ENCODE measurements at regions not wholly inside any gene's neighbourhood (a gene's known extent, or its start where the extent isn't known, plus 50 kb on each side); places are given as distances from the start of the nearest gene placed in this dataset.
"Not testable (repeated sequence)": the region's sequence is repeated elsewhere in the genome, so short reads cannot be mapped to it uniquely, and the experiment has no call there.

GRCh38 chr7:28318101-28318762 is 94.1 kb upstream of the CREB5 start:
- Histone ChIP-seq H3K27ac (ENCODE audit: low read depth, low read length) (no peak overlapping the region), H3K9ac (ENCODE audit: low read depth in 1 of 3, low read length in 3 of 3) (no peak overlapping the region), H3K27me3 (ENCODE audit: control insufficient read depth in 3 of 3, insufficient read depth in 3 of 3, low read length in 3 of 3) (peaks cover 7 to 27% (median 12%) of the 10 kb centered on the region in 3 donors), H3K4me3 (ENCODE audit: low read length in 3 of 3) (no peak overlapping the region), H3K4me1 (ENCODE audit: control insufficient read depth in 3 of 3, insufficient read depth in 3 of 3, low read length in 3 of 3) (peaks cover 0 to 7% (median 0%) of the 10 kb centered on the region in 3 donors), H3K9me3 (ENCODE audit: control insufficient read depth in 3 of 3, low read length in 3 of 3) (no peaks in the 10 kb centered on the region), H3K36me3 (ENCODE audit: control insufficient read depth in 3 of 3, insufficient read depth in 3 of 3, low read length in 3 of 3) (no peaks in the 10 kb centered on the region)

GRCh38 chr7:28323833-28324232 is 88.5 kb upstream of the CREB5 start:
- Histone ChIP-seq H3K27ac (ENCODE audit: low read depth, low read length) (no peak overlapping the region), H3K36me3 (ENCODE audit: control insufficient read depth in 3 of 3, insufficient read depth in 3 of 3, low read length in 3 of 3) (no peaks in the 10 kb centered on the region), H3K9ac (ENCODE audit: low read depth in 1 of 3, low read length in 3 of 3) (no peak overlapping the region), H3K9me3 (ENCODE audit: control insufficient read depth in 3 of 3, low read length in 3 of 3) (no peaks in the 10 kb centered on the region), H3K27me3 (ENCODE audit: control insufficient read depth in 3 of 3, insufficient read depth in 3 of 3, low read length in 3 of 3) (no peaks in the 10 kb centered on the region), H3K4me1 (ENCODE audit: control insufficient read depth in 3 of 3, insufficient read depth in 3 of 3, low read length in 3 of 3) (no peaks in the 10 kb centered on the region), H3K4me3 (ENCODE audit: low read length in 3 of 3) (no peak overlapping the region)

- Histone ChIP-seq H3K4me3 (ENCODE audit: low read length in 3 of 3) (no peak overlapping the region), H3K9ac (ENCODE audit: low read depth in 1 of 3, low read length in 3 of 3) (no peak overlapping the region), H3K9me3 (ENCODE audit: control insufficient read depth in 3 of 3, low read length in 3 of 3) (no peaks in the 10 kb centered on the region), H3K4me1 (ENCODE audit: control insufficient read depth in 3 of 3, insufficient read depth in 3 of 3, low read length in 3 of 3) (no peaks in the 10 kb centered on the region), H3K36me3 (ENCODE audit: control insufficient read depth in 3 of 3, insufficient read depth in 3 of 3, low read length in 3 of 3) (no peaks in the 10 kb centered on the region), H3K27ac (ENCODE audit: low read depth, low read length) (no peak overlapping the region), H3K27me3 (ENCODE audit: control insufficient read depth in 3 of 3, insufficient read depth in 3 of 3, low read length in 3 of 3) (no peaks in the 10 kb centered on the region)
Observed at GRCh38 chr7:28328146-28328545, 84.2 kb upstream of the CREB5 start.

- no peak overlapping the region for H3K27ac ChIP-seq (ENCODE audit: low read depth, low read length)
Observed at GRCh38 chr7:28328822-28329660, 83.3 kb upstream of the CREB5 start.

GRCh38 chr7:28329661-28330363 is 82.5 kb upstream of the CREB5 start:
- no peaks in the 10 kb centered on the region for H3K4me1 ChIP-seq (ENCODE audit: control insufficient read depth in 3 of 3, insufficient read depth in 3 of 3, low read length in 3 of 3)
- no peak overlapping the region for H3K9ac ChIP-seq (ENCODE audit: low read depth in 1 of 3, low read length in 3 of 3)
- H3K27me3 ChIP-seq (ENCODE audit: control insufficient read depth in 3 of 3, insufficient read depth in 3 of 3, low read length in 3 of 3): no peaks in the 10 kb centered on the region
- H3K27ac ChIP-seq (ENCODE audit: low read depth, low read length): no peak overlapping the region
- no peak overlapping the region for H3K4me3 ChIP-seq (ENCODE audit: low read length in 3 of 3)
- no peaks in the 10 kb centered on the region for H3K9me3 ChIP-seq (ENCODE audit: control insufficient read depth in 3 of 3, low read length in 3 of 3)
- no peaks in the 10 kb centered on the region for H3K36me3 ChIP-seq (ENCODE audit: control insufficient read depth in 3 of 3, insufficient read depth in 3 of 3, low read length in 3 of 3)

More at GRCh38 chr7:28328822-28329660, 83.3 kb upstream of the CREB5 start:
- no peak overlapping the region for H3K4me3 ChIP-seq (ENCODE audit: low read length in 3 of 3)
- no peak overlapping the region for H3K9ac ChIP-seq (ENCODE audit: low read depth in 1 of 3, low read length in 3 of 3)
- H3K36me3 ChIP-seq (ENCODE audit: control insufficient read depth in 3 of 3, insufficient read depth in 3 of 3, low read length in 3 of 3): no peaks in the 10 kb centered on the region
- no peaks in the 10 kb centered on the region for H3K4me1 ChIP-seq (ENCODE audit: control insufficient read depth in 3 of 3, insufficient read depth in 3 of 3, low read length in 3 of 3)
- H3K27me3 ChIP-seq (ENCODE audit: control insufficient read depth in 3 of 3, insufficient read depth in 3 of 3, low read length in 3 of 3): no peaks in the 10 kb centered on the region
- no peaks in the 10 kb centered on the region for H3K9me3 ChIP-seq (ENCODE audit: control insufficient read depth in 3 of 3, low read length in 3 of 3)

GRCh38 chr7:28330384-28331070 is 81.8 kb upstream of the CREB5 start:
- H3K4me1 ChIP-seq (ENCODE audit: control insufficient read depth in 3 of 3, insufficient read depth in 3 of 3, low read length in 3 of 3): no peaks in the 10 kb centered on the region
- no peaks in the 10 kb centered on the region for H3K9me3 ChIP-seq (ENCODE audit: control insufficient read depth in 3 of 3, low read length in 3 of 3)
- H3K27ac ChIP-seq (ENCODE audit: low read depth, low read length): no peak overlapping the region
- no peaks in the 10 kb centered on the region for H3K36me3 ChIP-seq (ENCODE audit: control insufficient read depth in 3 of 3, insufficient read depth in 3 of 3, low read length in 3 of 3)
- no peaks in the 10 kb centered on the region for H3K27me3 ChIP-seq (ENCODE audit: control insufficient read depth in 3 of 3, insufficient read depth in 3 of 3, low read length in 3 of 3)
- no peak overlapping the region for H3K9ac ChIP-seq (ENCODE audit: low read depth in 1 of 3, low read length in 3 of 3)
- no peak overlapping the region for H3K4me3 ChIP-seq (ENCODE audit: low read length in 3 of 3)

- Histone ChIP-seq H3K36me3 (ENCODE audit: control insufficient read depth in 3 of 3, insufficient read depth in 3 of 3, low read length in 3 of 3) (no peaks in the 10 kb centered on the region), H3K4me1 (ENCODE audit: control insufficient read depth in 3 of 3, insufficient read depth in 3 of 3, low read length in 3 of 3) (no peaks in the 10 kb centered on the region), H3K9me3 (ENCODE audit: control insufficient read depth in 3 of 3, low read length in 3 of 3) (no peaks in the 10 kb centered on the region), H3K27ac (ENCODE audit: low read depth, low read length) (no peak overlapping the region), H3K4me3 (ENCODE audit: low read length in 3 of 3) (no peak overlapping the region), H3K9ac (ENCODE audit: low read depth in 1 of 3, low read length in 3 of 3) (no peak overlapping the region), H3K27me3 (ENCODE audit: control insufficient read depth in 3 of 3, insufficient read depth in 3 of 3, low read length in 3 of 3) (no peaks in the 10 kb centered on the region)
Observed at GRCh38 chr7:28332046-28332445, 80.3 kb upstream of the CREB5 start.

- not testable (repeated sequence) for H3K36me3 ChIP-seq (ENCODE audit: control insufficient read depth in 3 of 3, insufficient read depth in 3 of 3, low read length in 3 of 3); H3K9me3 ChIP-seq (ENCODE audit: control insufficient read depth in 3 of 3, low read length in 3 of 3); H3K9ac ChIP-seq (ENCODE audit: low read depth in 1 of 3, low read length in 3 of 3); H3K4me1 ChIP-seq (ENCODE audit: control insufficient read depth in 3 of 3, insufficient read depth in 3 of 3, low read length in 3 of 3); H3K27me3 ChIP-seq (ENCODE audit: control insufficient read depth in 3 of 3, insufficient read depth in 3 of 3, low read length in 3 of 3); H3K27ac ChIP-seq (ENCODE audit: low read depth, low read length); H3K4me3 ChIP-seq (ENCODE audit: low read length in 3 of 3)
Observed at GRCh38 chr7:28333548-28333947, 78.8 kb upstream of the CREB5 start.

- no peaks in the 10 kb centered on the region for H3K4me1 ChIP-seq (ENCODE audit: control insufficient read depth in 3 of 3, insufficient read depth in 3 of 3, low read length in 3 of 3)
Observed at GRCh38 chr7:28336806-28337205, 75.5 kb upstream of the CREB5 start.

More at GRCh38 chr7:28336806-28337205, 75.5 kb upstream of the CREB5 start:
- H3K9ac ChIP-seq (ENCODE audit: low read depth in 1 of 3, low read length in 3 of 3): no peak overlapping the region
- H3K9me3 ChIP-seq (ENCODE audit: control insufficient read depth in 3 of 3, low read length in 3 of 3): no peaks in the 10 kb centered on the region
- H3K27ac ChIP-seq (ENCODE audit: low read depth, low read length): no peak overlapping the region
- H3K36me3 ChIP-seq (ENCODE audit: control insufficient read depth in 3 of 3, insufficient read depth in 3 of 3, low read length in 3 of 3): no peaks in the 10 kb centered on the region
- H3K4me3 ChIP-seq (ENCODE audit: low read length in 3 of 3): no peak overlapping the region
- H3K27me3 ChIP-seq (ENCODE audit: control insufficient read depth in 3 of 3, insufficient read depth in 3 of 3, low read length in 3 of 3): no peaks in the 10 kb centered on the region

Measured in skeletal muscle tissue (tissue), 3 donors.